Astrocyte (in vitro differentiated cells and primary cell): ENCODE measurements at regions not wholly inside any gene's neighbourhood (a gene's known extent, or its start where the extent isn't known, plus 50 kb on each side); places are given as distances from the start of the nearest gene placed in this dataset.

Source experiments
- CTCF ChIP-seq: IDR thresholded peaks from 2 replicates; pipeline ENCODE4 v1.5.1; 2011; ENCODE audit warnings: low read depth, mild to moderate bottlenecking, inconsistent platforms, low read length, moderate library complexity; ENCODE audit not compliant: insufficient read depth
- EZH2 ChIP-seq: IDR thresholded peaks from 2 replicates; pipeline ENCODE4 v1.6.1; 2012; ENCODE audit warnings: mild to moderate bottlenecking, low read length, inconsistent platforms; ENCODE audit not compliant: insufficient read depth

GRCh38 chr4:112889199-112889598, 160.3 kb upstream of the ANK2 start:
- no peak for TF ChIP-seq CTCF
- TF ChIP-seq EZH2 = no peak
